Ovary (tissue), 3 donors: ENCODE measurements at regions not wholly inside any gene's neighbourhood (a gene's known extent, or its start where the extent isn't known, plus 50 kb on each side); places are given as distances from the start of the nearest gene placed in this dataset.

Source experiments
- POLR2A ChIP-seq: fragments of 450-650 bp; IDR thresholded peaks from one replicate; pipeline ENCODE4 v1.6.1; 2017; ENCODE audit warnings: antibody characterized with exemption, mild to moderate bottlenecking, moderate library complexity
- TF ChIP-seq, protein P1 (sequence below), 3 donors: fragments of 450-650 bp in 2 of 3; fragments of 200-600 bp in 1 of 3; IDR thresholded peaks; one replicate each; pipeline versions ENCODE4 v1.5.1 to v1.8.0; 2016 to 2022; ENCODE audit warnings: antibody characterized with exemption in 3 of 3, mild to moderate bottlenecking in 1 of 3
- donor health status: DM: no; HTN: no; CAD: no.

GRCh38 chr4:59630235-59630634, 1569.9 kb upstream of the ADGRL3 start:
- TF ChIP-seq, protein P1, sequence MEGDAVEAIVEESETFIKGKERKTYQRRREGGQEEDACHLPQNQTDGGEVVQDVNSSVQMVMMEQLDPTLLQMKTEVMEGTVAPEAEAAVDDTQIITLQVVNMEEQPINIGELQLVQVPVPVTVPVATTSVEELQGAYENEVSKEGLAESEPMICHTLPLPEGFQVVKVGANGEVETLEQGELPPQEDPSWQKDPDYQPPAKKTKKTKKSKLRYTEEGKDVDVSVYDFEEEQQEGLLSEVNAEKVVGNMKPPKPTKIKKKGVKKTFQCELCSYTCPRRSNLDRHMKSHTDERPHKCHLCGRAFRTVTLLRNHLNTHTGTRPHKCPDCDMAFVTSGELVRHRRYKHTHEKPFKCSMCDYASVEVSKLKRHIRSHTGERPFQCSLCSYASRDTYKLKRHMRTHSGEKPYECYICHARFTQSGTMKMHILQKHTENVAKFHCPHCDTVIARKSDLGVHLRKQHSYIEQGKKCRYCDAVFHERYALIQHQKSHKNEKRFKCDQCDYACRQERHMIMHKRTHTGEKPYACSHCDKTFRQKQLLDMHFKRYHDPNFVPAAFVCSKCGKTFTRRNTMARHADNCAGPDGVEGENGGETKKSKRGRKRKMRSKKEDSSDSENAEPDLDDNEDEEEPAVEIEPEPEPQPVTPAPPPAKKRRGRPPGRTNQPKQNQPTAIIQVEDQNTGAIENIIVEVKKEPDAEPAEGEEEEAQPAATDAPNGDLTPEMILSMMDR (IDR thresholded peaks at IDR 0.05), result no peak
- TF ChIP-seq POLR2A, result no peak
